ENCODE measurements at regions not wholly inside any gene's neighbourhood (a gene's known extent, or its start where the extent isn't known, plus 50 kb on each side); places are given as distances from the start of the nearest gene placed in this dataset.

GRCh38 chr1:239243006-239243405 is 143.4 kb upstream of the CHRM3 start:
- no peaks in the 10 kb centered on the region for H3K36me3 ChIP-seq (ENCODE audit: insufficient read depth, low read length)
- H3K9me3 ChIP-seq (ENCODE audit: low read length), result no peaks in the 10 kb centered on the region
- TF ChIP-seq EZH2phosphoT487 (IDR thresholded peaks at IDR 0.05; ENCODE audit: borderline replicate concordance, low read depth, low read length) (no peak), CTCF (conservative IDR thresholded peaks at IDR 0.05; ENCODE audit: low read length) (no peak)
- BruUV-seq (replicated peaks), result no TSS peak
- intact Hi-C loops (cut with micrococcal nuclease; ENCODE audit: unreplicated experiment), result no loop called here
- no peak for DNase-seq (ENCODE audit: low spot score)
- H3K27ac ChIP-seq (ENCODE audit: low read depth, low read length, poor library complexity, severe bottlenecking), result no peak overlapping the region
- ChIA-PET POLR2A (no interaction called here), CTCF (ENCODE audit: unreplicated experiment) (no interaction called here)
- H3K79me2 ChIP-seq (ENCODE audit: insufficient read depth, low read depth, low read length), result no peaks in the 10 kb centered on the region
- no peak overlapping the region for H3K4me2 ChIP-seq (ENCODE audit: low read length)
- H3K4me1 ChIP-seq (ENCODE audit: insufficient read depth, low read length, poor library complexity, severe bottlenecking), result no peaks in the 10 kb centered on the region
- H2AFZ ChIP-seq (ENCODE audit: low read length), result no peak overlapping the region
- no peaks in the 10 kb centered on the region for H3K9me2 ChIP-seq (ENCODE audit: insufficient read depth, low read length)
- H3K4me3 ChIP-seq (ENCODE audit: low read depth, low read length, poor library complexity, severe bottlenecking), result no peak overlapping the region
- no peaks in the 10 kb centered on the region for H4K20me1 ChIP-seq (ENCODE audit: insufficient read depth, low read length)

GRCh38 chr1:239242404-239242803 is 144.0 kb upstream of the CHRM3 start:
- no peak overlapping the region for H3K4me3 ChIP-seq (ENCODE audit: low read depth, low read length, poor library complexity, severe bottlenecking)
- no peaks in the 10 kb centered on the region for H3K36me3 ChIP-seq (ENCODE audit: insufficient read depth, low read length)
- no peaks in the 10 kb centered on the region for H3K79me2 ChIP-seq (ENCODE audit: insufficient read depth, low read depth, low read length)
- no peak overlapping the region for H2AFZ ChIP-seq (ENCODE audit: low read length)
- no peaks in the 10 kb centered on the region for H3K9me3 ChIP-seq (ENCODE audit: low read length)
- no peaks in the 10 kb centered on the region for H3K4me1 ChIP-seq (ENCODE audit: insufficient read depth, low read length, poor library complexity, severe bottlenecking)
- BruUV-seq (replicated peaks), result no TSS peak
- TF ChIP-seq EZH2phosphoT487 (IDR thresholded peaks at IDR 0.05; ENCODE audit: borderline replicate concordance, low read depth, low read length) (no peak), CTCF (conservative IDR thresholded peaks at IDR 0.05; ENCODE audit: low read length) (no peak)
- ChIA-PET CTCF (ENCODE audit: unreplicated experiment) (no interaction called here), POLR2A (interaction anchor here (0.9 kb wide), 1 partner anchor 27 kb away, joined by 3 read pairs; no protein-coding TSS in a partner anchor)
- no peak overlapping the region for H3K4me2 ChIP-seq (ENCODE audit: low read length)
- H4K20me1 ChIP-seq (ENCODE audit: insufficient read depth, low read length), result no peaks in the 10 kb centered on the region
- no peak overlapping the region for H3K27ac ChIP-seq (ENCODE audit: low read depth, low read length, poor library complexity, severe bottlenecking)
- no peak for DNase-seq (ENCODE audit: low spot score)
- H3K9me2 ChIP-seq (ENCODE audit: insufficient read depth, low read length), result no peaks in the 10 kb centered on the region
- intact Hi-C loops (cut with micrococcal nuclease; ENCODE audit: unreplicated experiment), result no loop called here

- ChIA-PET POLR2A (no interaction called here), CTCF (ENCODE audit: unreplicated experiment) (no interaction called here)
- BruUV-seq (replicated peaks), result no TSS peak
- H4K20me1 ChIP-seq (ENCODE audit: insufficient read depth, low read length), result no peaks in the 10 kb centered on the region
- TF ChIP-seq EZH2phosphoT487 (IDR thresholded peaks at IDR 0.05; ENCODE audit: borderline replicate concordance, low read depth, low read length) (no peak), CTCF (conservative IDR thresholded peaks at IDR 0.05; ENCODE audit: low read length) (no peak)
- no peaks in the 10 kb centered on the region for H3K79me2 ChIP-seq (ENCODE audit: insufficient read depth, low read depth, low read length)
- no peaks in the 10 kb centered on the region for H3K9me3 ChIP-seq (ENCODE audit: low read length)
- H3K4me2 ChIP-seq (ENCODE audit: low read length), result no peak overlapping the region
- no peak for DNase-seq (ENCODE audit: low spot score)
- H3K36me3 ChIP-seq (ENCODE audit: insufficient read depth, low read length), result no peaks in the 10 kb centered on the region
- H3K4me3 ChIP-seq (ENCODE audit: low read depth, low read length, poor library complexity, severe bottlenecking), result no peak overlapping the region
- intact Hi-C loops (cut with micrococcal nuclease; ENCODE audit: unreplicated experiment), result no loop called here
- H2AFZ ChIP-seq (ENCODE audit: low read length), result no peak overlapping the region
- no peak overlapping the region for H3K27ac ChIP-seq (ENCODE audit: low read depth, low read length, poor library complexity, severe bottlenecking)
- H3K4me1 ChIP-seq (ENCODE audit: insufficient read depth, low read length, poor library complexity, severe bottlenecking), result no peaks in the 10 kb centered on the region
- no peaks in the 10 kb centered on the region for H3K9me2 ChIP-seq (ENCODE audit: insufficient read depth, low read length)
Measured at GRCh38 chr1:239240736-239241135, 145.6 kb upstream of the CHRM3 start.

Measured in OCI-LY7 (cell line).